Skin epidermis (tissue), 12 donors: ENCODE measurements at regions not wholly inside any gene's neighbourhood (a gene's known extent, or its start where the extent isn't known, plus 50 kb on each side); places are given as distances from the start of the nearest gene placed in this dataset.
"Not testable (repeated sequence)": the region's sequence is repeated elsewhere in the genome, so short reads cannot be mapped to it uniquely, and the experiment has no call there.

Experiments used
- H3K27ac ChIP-seq, 21 experiments: fragments of 200-600 bp; sonication (generic) in 11 of 21; one replicate each; pipeline ENCODE4 v1.5.0; 2020; ENCODE audit warnings: mild to moderate bottlenecking in 3 of 21, inconsistent platforms in 2 of 21, moderate library complexity in 2 of 21
- H3K4me3 ChIP-seq, 7 experiments: fragments of 200-600 bp; sonication (generic) in 2 of 7; one replicate each; pipeline ENCODE4 v1.5.0; 2020; ENCODE audit warnings: inconsistent platforms in 2 of 7, mild to moderate bottlenecking in 2 of 7, moderate library complexity in 1 of 7

- H3K27ac ChIP-seq: no peak overlapping the region
- no peak overlapping the region for H3K4me3 ChIP-seq
Measured at GRCh38 chr15:60243769-60244168, 154.0 kb downstream of the ANXA2 start.

DNA sequence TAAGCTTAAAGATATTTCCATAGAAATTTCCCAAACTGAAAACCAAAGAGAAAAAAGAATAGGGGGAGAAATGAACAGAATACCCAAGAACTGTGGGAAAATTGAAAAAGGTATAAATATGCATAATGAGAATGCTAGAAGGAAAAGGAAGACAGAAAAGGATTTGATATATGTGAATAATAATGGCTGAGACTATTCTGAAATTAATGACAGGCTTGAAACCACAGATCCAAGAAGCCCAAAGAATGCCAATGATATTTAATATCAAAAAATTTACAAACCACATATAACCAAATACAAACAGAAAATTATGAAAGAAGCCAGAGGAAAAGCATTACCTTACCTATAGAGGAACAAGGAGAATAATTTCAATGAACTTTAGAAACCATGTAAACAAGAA is 153.0 kb downstream of the ANXA2 start:
- H3K4me3 ChIP-seq: no peak overlapping the region
- H3K27ac ChIP-seq: no peak overlapping the region

DNA sequence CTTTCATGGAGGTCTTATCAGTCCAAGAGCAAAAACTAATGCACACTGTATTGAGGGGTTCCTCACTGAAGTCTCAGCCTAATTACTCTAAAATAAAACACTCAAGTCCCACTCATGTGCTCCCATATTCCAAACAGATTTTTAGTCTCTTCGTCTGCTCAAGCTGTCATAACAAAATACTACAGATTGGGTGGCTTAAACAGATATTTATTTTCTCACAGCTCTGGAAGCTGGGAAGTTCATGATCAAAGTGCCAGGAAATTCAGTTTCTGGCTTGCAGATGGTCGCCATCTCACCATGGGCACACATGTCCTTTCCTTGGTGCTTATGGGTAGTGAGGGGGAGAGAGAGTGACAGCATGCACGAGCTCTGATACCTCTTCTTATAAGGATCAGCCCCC is 147.5 kb downstream of the ANXA2 start:
- H3K27ac ChIP-seq: no peak overlapping the region

GRCh38 chr15:60251300-60252070 is 146.3 kb downstream of the ANXA2 start:
- Histone ChIP-seq H3K4me3 (no peak overlapping the region), H3K27ac (no peak overlapping the region)

More for the DNA sequence above, 147.5 kb downstream of the ANXA2 start:
- no peak overlapping the region for H3K4me3 ChIP-seq

GRCh38 chr15:60254416-60254815 is 143.4 kb downstream of the ANXA2 start:
- H3K27ac ChIP-seq: no peak overlapping the region
- no peak overlapping the region for H3K4me3 ChIP-seq

DNA sequence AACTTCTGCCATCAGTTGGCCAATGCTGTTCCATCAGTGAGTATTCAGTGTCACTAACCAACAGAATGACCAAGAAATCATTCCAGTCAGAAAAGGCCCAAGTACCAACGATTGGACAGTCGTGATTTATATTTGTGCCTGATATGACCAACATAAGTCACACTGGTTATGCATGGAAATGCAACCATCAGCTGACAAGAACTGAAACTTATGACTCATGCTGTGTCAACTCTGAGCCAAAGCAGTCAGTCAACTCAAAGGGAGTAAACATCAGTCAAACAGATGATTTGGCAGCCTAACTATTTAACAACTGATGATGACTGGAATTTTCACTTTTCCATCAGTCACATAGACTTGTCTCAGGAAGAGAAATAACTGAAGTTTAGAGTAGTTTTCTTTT is 142.4 kb downstream of the ANXA2 start:
- no peak overlapping the region for H3K4me3 ChIP-seq
- H3K27ac ChIP-seq: no peak overlapping the region

DNA sequence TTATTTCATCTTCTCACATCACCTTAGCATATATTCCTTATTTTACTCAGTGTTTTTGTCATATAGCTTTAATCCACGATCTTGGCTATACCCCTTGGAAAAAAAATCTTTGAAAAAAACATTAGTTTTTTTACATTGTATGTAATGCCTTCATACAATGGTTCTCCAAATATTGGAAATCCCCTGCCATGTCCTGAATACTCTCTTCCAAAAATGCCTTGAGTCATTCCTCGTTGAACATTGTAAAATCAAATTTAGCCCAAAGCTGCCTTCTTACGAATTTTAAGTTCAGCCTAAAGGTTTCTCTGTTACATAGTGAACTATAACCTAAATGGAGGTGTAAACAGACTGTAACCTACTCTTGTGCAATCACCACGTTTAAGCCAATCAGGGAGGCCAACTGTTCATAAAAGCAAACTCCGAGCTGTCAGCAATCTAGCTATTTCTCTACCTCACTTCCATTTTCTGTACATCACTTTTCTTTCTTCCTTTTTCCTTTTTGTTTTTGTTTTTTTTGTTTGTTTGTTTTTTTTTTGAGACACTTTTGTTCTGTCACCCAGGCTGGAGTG is 140.1 kb downstream of the ANXA2 start:
- no peak overlapping the region for H3K27ac ChIP-seq
- no peak overlapping the region for H3K4me3 ChIP-seq

GRCh38 chr15:60259469-60259868 is 138.3 kb downstream of the ANXA2 start:
- no peak overlapping the region for H3K4me3 ChIP-seq
- no peak overlapping the region for H3K27ac ChIP-seq

DNA sequence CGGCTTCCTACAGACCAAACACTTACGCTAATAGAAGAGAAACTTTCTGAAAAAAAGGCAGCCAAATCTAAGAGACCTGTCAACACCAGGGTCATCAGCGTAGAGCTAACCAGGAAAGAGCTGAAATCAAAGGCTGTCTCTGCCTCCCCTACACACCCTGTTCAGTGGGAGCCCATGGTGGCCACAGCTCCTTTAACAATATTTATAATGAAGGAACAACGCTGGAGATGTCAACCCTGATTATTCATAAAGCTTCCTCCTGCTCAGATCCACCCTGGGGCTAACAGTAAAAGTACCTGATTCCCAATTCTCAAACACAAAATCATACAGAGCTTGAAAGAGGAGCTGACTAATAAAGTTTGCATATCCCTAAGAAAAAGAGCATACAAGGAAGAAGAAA is 133.7 kb downstream of the ANXA2 start:
- Histone ChIP-seq H3K4me3 (no peak overlapping the region), H3K27ac (no peak overlapping the region)

- no peak overlapping the region for H3K27ac ChIP-seq
- no peak overlapping the region for H3K4me3 ChIP-seq
Measured at GRCh38 chr15:60264566-60264965, 133.2 kb downstream of the ANXA2 start.

DNA sequence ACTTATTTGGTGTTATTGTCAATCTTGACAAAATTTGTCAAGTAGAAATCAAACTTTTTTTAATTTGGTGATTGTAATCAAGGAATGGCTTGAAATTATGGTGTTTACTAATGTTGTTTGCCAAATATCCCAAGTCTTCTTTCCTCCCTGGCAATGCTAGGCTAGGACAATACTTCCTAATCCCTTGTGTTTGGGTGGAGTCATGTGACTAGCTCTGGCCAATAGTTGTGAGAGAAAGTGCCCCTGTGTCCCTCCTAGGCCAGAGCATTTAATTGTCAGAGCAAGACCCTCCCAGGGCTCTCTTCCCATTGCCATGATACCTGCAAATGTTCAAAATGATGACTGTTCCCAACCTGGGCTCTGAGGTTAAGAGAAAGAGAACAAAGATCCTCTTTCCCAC is 132.7 kb downstream of the ANXA2 start:
- Histone ChIP-seq H3K27ac (no peak overlapping the region), H3K4me3 (no peak overlapping the region)

GRCh38 chr15:60272623-60273022 is 125.2 kb downstream of the ANXA2 start:
- Histone ChIP-seq H3K4me3 (no peak overlapping the region), H3K27ac (no peak overlapping the region)

DNA sequence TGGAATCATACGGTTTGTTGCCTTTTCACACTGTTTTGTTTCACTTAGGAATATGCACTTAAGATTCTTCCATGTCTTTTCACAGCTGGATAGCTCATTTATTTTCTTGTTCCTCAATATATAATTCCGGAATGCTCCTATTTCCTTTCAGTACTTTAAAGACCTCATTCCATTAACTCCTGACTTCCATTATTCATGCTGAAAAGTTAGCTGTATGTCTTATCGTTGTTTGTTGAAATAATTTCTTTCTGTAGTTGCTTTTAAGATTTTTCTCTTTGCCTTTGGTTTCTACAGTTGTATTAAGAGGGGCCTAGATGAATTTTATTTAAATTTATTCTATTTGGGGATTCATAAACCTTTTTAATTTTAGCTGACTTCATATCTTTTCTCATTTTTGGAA is 122.2 kb downstream of the ANXA2 start:
- Histone ChIP-seq H3K4me3 (no peak overlapping the region), H3K27ac (no peak overlapping the region)

- Histone ChIP-seq H3K27ac (no peak overlapping the region), H3K4me3 (no peak overlapping the region)
Measured at GRCh38 chr15:60278879-60279278, 118.9 kb downstream of the ANXA2 start.

DNA sequence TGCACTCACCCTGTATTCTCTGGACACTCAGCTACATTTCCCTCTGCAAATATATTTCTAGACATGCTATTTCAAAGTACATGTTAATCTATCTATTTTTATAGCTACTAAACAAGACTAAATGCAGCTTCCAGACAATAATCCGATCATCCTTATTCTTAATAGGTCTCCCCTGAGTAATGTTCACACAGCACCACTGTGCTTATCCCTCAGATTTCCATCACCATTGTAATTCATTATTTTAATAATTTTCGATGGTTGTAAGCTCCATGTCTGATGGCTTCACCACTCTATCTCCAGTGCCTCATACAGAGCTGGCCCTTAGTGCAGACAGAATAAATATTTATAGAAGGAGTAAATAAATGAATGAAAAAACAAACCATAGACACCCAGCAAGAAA is 117.5 kb downstream of the ANXA2 start:
- Histone ChIP-seq H3K27ac (no peak overlapping the region), H3K4me3 (no peak overlapping the region)

GRCh38 chr15:60283936-60284335 is 113.8 kb downstream of the ANXA2 start:
- Histone ChIP-seq H3K4me3 (no peak overlapping the region), H3K27ac (no peak overlapping the region)

- not testable (repeated sequence) for H3K4me3 ChIP-seq, H3K27ac ChIP-seq
Measured at GRCh38 chr15:60295901-60296300, 101.9 kb downstream of the ANXA2 start.

GRCh38 chr15:60297047-60297446 is 100.7 kb downstream of the ANXA2 start:
- Histone ChIP-seq H3K27ac (no peak overlapping the region), H3K4me3 (no peak overlapping the region)
